Glomerular endothelial cell (primary cell): ENCODE measurements at regions not wholly inside any gene's neighbourhood (a gene's known extent, or its start where the extent isn't known, plus 50 kb on each side); places are given as distances from the start of the nearest gene placed in this dataset.

Experiments
- DNase-seq: peaks from one replicate; pipeline ENCODE4 v3.0.0-alpha.2; 2011; ENCODE audit warnings: low read depth, low spot score; ENCODE audit errors: extremely low read depth

GRCh38 chr18:24773101-24773500, 312.7 kb downstream of the HRH4 start:
- DNase-seq: no peak

- DNase-seq: no peak
These were observed 315.6 kb downstream of the HRH4 start for GRCh38 chr18:24776019-24776418.

GRCh38 chr18:24778810-24779418, 318.5 kb downstream of the HRH4 start:
- no peak for DNase-seq

- no peak for DNase-seq
These were observed 322.1 kb downstream of the HRH4 start for GRCh38 chr18:24782566-24782965.

GRCh38 chr18:24785019-24785418, 324.6 kb downstream of the HRH4 start:
- no peak for DNase-seq

GRCh38 chr18:24786027-24786426, 325.6 kb downstream of the HRH4 start:
- no peak for DNase-seq

GRCh38 chr18:24790347-24790746, 329.9 kb downstream of the HRH4 start:
- DNase-seq: no peak

- no peak for DNase-seq
These were observed 331.5 kb downstream of the HRH4 start for GRCh38 chr18:24791751-24792545.

GRCh38 chr18:24793742-24794141, 333.3 kb downstream of the HRH4 start:
- no peak for DNase-seq

- DNase-seq: no peak
These were observed 334.7 kb downstream of the HRH4 start for GRCh38 chr18:24795129-24795528.

- DNase-seq: no peak
These were observed 337.5 kb downstream of the HRH4 start for GRCh38 chr18:24797981-24798380.

- DNase-seq: no peak
These were observed 338.7 kb downstream of the HRH4 start for GRCh38 chr18:24799176-24799575.

- no peak for DNase-seq
These were observed 339.3 kb downstream of the HRH4 start for GRCh38 chr18:24799720-24800119.

- DNase-seq: no peak
These were observed 340.6 kb downstream of the HRH4 start for GRCh38 chr18:24801001-24801400.

- no peak for DNase-seq
These were observed 342.0 kb downstream of the HRH4 start for GRCh38 chr18:24802456-24802855.

GRCh38 chr18:24805156-24805555, 344.7 kb downstream of the HRH4 start:
- no peak for DNase-seq

- no peak for DNase-seq
These were observed 348.9 kb downstream of the HRH4 start for GRCh38 chr18:24809173-24809950.

- DNase-seq: no peak
These were observed 350.3 kb downstream of the HRH4 start for GRCh38 chr18:24810561-24811305.

- no peak for DNase-seq
These were observed 351.7 kb downstream of the HRH4 start for GRCh38 chr18:24811950-24812681.

GRCh38 chr18:24814521-24814920, 354.1 kb downstream of the HRH4 start:
- no peak for DNase-seq
